ENCODE measurements at regions not wholly inside any gene's neighbourhood (a gene's known extent, or its start where the extent isn't known, plus 50 kb on each side); places are given as distances from the start of the nearest gene placed in this dataset.
"Not testable (repeated sequence)": the region's sequence is repeated elsewhere in the genome, so short reads cannot be mapped to it uniquely, and the experiment has no call there.

- no peak for DNase-seq
Measured at GRCh38 chr2:226467221-226467620, 332.4 kb downstream of the IRS1 start.

- no peak for DNase-seq
Measured at GRCh38 chr2:226466589-226466988, 333.0 kb downstream of the IRS1 start.

GRCh38 chr2:226466124-226466523 is 333.5 kb downstream of the IRS1 start:
- DNase-seq = no peak

DNA sequence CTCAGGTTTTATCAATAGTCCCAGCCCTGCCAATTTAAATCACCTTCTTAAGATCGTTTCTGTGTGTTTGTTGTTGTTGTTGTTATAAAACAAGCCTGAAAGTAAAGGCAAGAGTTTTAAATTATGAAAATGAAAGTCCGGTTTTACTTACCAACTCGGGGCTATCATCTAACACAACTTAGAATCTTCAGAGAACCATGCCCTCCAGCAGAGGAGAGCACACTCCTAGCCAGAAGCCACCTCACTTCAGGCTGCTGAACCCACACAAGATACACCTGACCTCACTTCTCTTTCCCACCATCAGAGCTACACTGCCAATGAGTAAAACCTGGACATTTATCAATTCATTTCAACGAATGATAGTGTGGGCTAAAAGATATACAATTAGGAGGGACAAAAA is 335.2 kb downstream of the IRS1 start:
- no peak for DNase-seq

- no peak for DNase-seq
Measured at GRCh38 chr2:226463154-226463553, 336.5 kb downstream of the IRS1 start.

DNA sequence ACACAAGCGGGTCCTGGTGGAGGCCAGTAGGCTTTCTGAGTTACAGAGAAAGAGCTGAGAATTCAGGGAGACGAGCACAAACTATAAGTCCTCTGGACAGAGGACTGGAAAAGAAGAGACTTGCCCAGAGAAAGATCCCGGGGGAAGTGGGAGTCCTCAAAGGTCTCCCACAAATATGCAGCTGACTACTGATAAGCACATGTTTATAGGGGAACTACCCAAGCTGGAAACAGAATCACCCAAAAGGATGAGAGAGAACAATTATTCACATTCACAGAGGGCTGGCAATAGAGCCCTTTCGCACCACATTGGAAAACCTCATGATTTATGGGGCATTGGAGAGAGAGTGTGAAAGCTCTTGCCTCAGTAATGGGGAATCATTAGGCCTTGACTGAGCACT is 337.6 kb downstream of the IRS1 start:
- DNase-seq = no peak

DNA sequence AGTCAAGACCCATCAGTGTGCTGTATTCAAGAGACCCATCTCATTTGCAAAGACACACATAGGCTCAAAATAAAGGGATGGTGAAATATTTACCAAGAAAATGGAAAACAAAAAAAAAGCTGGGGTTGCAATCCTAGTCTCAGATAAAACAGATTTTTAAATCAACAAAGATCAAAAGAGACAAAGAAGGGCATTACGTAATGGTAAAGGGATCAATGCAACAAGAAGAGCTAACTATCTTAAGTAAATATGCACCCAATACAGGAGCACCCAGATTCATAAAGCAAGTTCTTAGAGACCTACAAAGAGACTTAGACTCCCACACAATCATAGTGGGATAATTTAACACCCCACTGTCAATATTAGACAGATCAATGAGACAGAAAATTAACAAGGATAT is 343.5 kb downstream of the IRS1 start:
- DNase-seq = not testable (repeated sequence)

DNA sequence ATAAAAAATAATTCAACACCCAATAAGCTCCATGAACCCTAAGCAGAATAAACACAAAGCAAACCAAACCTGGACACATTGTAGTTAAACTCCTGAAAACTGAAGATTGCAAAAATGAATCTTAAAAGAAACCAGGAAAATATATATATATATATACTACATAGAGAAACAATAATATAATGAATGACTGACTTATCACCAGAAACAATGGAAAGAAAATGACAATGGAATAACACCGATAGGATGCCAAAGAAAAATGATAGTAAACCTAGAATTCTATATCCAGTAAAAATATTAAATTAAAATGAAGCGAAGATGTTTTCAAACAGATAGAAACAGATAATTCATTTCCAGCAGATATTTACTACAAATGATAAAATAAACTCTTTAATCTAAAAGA is 346.9 kb downstream of the IRS1 start:
- no peak for DNase-seq

GRCh38 chr2:226451486-226451885 is 348.1 kb downstream of the IRS1 start:
- DNase-seq = no peak

DNA sequence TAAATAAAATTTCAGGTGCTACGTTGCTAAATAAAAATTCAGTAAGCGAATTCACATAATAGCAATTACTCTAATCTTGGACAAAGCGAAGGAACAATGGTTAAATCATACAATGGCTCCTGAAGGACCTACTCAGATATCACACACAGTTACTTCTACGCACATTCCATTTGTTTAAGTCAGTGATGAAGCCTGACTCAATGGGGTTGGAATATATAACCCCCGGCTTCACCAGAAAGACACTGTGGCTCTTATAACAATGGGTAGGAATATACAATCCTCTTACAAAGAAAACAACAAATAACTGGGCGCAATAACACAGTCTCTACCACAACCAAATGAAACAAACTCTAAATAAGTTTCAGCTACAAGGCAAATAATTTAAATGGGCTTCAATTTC is 349.5 kb downstream of the IRS1 start:
- no peak for DNase-seq

DNA sequence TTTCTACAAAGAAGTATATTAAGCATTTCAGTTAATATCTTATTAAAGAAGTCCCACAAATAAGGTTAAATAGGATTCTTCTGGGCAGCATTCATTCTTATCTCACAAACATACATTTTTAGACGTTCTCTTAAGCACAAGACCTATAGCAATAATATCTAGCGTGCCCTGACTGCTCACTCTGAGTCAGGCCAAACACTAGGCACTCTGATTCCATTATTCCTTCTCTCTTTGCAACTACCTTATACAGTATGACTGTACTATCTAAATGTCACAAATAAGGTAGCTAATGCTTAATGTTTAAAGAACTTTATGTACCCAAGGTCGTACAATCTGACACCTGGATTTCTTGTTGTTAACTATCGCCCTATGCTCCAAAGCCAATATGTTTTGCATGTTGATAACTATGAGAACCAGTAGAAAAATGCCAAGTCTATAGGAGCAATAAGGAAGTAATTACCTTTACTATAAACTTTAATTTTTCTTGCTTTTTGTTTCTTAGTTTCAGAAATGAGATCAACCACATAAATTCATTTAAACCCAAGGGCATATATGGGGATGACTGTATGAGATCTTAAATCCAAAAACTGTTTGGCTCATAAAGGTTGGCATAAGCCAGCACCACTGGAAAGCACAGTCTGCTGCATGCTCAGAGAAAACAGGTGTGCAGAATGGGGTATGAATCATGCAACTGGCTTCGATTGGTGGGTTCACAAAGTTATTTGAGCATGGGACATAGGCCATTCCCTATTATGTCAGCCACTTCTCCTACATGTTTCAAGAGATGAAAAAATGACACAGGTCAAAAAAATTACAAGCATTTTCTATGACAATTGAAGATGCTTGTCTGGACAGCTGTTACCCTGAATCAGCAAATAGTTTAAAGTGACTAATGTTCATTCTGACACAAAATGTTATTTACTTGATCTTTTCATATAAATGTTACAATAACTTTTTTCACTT is 352.0 kb downstream of the IRS1 start:
- DNase-seq = no peak

- no peak for DNase-seq
Measured at GRCh38 chr2:226446406-226447001, 353.1 kb downstream of the IRS1 start.

DNA sequence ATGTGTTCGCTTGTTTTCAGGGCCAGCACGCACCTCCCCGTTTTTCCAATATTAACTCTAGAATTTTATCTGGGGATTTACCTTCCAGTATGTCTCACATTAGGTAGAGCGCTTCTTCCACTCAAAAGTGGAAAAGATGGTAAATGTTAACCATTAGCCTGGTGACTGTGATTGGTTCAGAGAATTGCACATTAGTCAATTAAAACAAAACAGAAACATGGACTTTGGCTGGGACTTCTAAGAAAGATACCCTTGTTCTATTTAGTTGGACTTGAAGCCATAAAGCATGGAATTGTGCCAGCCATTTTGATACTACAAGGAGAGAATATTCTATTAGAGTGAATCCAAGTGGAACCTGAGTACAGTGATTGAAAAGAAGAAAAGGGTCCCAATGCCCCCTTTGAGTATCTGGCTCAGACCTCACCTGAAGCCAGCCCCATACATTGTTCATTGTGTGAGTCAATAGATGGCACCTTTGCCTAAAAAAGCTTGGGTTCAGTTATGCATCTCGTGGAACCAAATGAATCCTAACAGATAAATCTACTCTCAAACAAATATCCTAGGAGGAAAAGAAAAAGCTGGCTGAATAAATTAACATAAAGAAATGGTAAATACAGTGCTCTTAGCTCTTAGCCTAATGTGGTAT is 354.3 kb downstream of the IRS1 start:
- DNase-seq = no peak

DNA sequence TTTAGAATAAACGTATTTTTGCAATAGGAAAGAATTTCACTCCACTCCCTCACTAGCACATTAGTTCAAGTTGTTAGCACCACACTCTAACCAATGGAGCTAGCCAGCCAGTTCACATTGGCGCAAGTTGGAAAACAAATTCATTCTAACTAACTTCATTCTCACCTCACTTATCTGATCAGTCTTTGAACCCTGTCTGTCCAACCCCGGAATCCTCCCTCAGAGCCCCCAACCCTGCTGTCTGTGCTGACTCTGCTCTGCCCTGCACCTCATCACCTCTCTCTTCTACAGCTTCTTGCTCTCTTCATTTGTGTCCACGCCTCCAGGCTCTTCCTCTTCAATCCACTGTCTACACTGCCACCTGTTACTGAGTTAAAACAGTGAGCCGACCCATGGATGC is 356.5 kb downstream of the IRS1 start:
- no peak for DNase-seq

DNA sequence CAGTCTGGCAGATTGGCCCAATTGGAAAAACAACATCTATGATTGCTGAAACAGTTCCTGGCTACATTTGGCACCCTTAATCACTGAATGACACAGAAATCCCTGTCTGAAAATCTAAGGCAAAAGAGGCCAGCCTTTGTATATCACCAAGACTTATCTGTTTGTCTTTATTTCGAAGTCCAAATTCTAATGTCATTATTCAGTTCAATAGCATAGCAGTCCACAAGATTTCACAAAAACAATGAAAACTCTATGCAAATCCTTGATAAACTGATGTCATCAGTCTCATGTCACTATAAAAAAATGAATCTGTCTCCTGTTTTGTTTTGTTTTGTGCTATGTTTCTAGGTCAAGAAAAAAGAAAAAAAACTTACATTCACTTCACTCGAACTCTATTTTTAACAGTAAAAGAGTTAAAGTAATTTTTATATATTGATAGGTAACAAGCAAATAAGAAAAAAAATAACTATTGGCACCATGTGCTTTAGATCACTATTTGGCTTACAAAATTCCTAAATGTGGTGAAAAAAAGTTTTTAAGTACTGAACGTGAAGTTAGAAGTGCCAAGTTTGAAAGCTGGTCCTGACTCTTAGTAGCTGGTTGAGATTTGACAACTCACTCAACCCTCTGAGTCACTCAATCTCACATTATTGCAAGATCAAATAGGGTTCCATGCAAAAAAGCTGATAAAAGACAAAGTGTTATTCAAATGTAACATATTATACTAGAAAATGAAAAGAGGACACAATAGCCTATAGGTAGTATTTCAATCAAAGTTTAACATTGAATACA is 359.3 kb downstream of the IRS1 start:
- DNase-seq = no peak

- DNase-seq = no peak
Measured at GRCh38 chr2:226439337-226439736, 360.3 kb downstream of the IRS1 start.

- no peak for DNase-seq
Measured at GRCh38 chr2:226435146-226435545, 364.5 kb downstream of the IRS1 start.

DNA sequence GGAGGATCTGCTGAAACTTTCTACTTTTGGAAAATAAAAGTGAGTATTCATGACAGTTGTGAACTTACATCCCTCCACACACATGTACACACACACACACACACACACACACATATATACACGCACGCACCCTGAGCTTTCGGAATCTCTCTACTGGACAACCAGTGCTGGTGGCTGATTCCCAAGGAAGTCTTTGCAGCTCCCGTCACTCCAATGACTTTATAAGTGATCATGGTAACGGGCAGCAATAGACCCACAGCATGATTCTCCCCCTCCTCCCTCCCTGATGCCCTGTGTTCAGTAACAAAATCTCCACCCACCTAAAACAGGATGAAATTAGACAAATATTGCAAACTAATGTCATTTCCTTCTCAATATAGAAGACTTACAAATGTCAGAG is 364.9 kb downstream of the IRS1 start:
- DNase-seq = no peak

DNA sequence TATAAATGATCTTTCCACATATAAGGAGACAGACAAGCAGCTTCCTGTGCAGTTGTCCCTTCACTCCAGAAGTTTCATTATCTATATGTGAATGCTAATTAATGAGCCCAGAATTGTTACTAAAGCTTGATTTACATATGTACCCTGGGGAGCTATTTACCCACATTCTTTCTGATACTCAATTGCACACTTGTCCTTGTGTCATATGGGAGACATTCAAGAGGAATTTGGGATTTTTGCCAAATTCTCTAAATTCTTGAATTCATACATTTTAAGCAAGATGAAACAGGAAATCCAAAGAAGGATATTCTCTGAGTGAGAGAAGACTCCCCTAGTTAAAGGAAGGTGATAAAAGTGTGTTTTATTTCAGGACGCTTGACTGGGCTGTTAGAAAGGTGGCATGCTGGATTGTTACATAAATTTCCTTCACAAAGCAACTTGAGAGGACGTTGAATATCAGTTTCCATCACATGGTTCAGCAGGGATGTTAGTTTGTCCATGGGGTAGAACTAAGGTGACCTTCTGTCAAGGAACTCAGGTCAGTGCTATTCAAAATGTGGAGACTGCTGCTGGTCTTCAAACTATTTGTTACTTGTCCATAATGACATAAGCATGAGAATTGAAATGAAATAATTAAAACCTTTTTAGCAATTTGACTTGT is 368.2 kb downstream of the IRS1 start:
- no peak for DNase-seq

GRCh38 chr2:226429476-226429875 is 370.1 kb downstream of the IRS1 start:
- DNase-seq = no peak

DNA sequence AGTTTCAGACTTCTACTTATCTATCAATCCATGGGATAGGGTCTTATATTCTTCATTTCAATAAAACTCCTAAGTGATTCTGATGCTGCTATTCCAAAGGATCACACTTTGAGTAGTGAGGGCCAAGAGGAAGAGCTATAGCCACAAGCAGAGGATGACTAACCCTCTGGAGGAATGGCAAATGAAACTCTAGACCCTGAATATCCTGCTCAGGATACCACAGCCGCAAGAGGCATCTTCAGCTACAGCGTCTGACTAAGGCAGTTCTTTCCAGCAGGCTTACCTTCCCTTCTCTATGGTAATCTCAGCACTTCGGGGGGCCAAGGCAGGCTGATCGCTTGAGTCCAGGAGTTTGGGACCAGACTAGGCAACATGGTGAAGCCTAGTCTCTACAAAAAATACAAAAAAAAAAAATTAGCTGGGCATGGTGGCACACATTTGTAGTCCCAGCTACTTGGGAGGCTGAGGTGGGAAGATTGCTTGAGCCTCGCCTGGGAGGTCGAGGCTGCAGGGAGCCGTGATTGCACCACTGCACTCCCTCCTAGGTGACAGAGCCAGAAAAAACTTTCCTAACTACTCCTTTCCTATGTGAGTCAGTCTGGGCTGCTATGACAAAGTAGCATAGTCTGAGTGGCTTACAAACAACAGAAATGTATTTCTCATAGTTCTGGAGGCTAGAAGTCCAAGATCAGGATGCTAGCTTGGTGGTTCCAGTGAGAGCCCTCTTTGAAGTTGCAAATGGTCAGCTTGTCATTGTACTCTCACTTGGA is 371.9 kb downstream of the IRS1 start:
- no peak for DNase-seq

- DNase-seq = no peak
Measured at GRCh38 chr2:226426292-226426736, 373.3 kb downstream of the IRS1 start.
